Transverse colon (tissue), 4 donors: ENCODE measurements at regions not wholly inside any gene's neighbourhood (a gene's known extent, or its start where the extent isn't known, plus 50 kb on each side); places are given as distances from the start of the nearest gene placed in this dataset.
"Not testable (repeated sequence)": the region's sequence is repeated elsewhere in the genome, so short reads cannot be mapped to it uniquely, and the experiment has no call there.

ENCODE experiments used
- DNase-seq: peaks from one replicate; pipeline ENCODE4 v3.0.0-alpha.2; 2019
- H3K27ac ChIP-seq, 4 donors: fragments of 200-600 bp; sonication (generic); 2 replicates each; pipeline ENCODE4 v1.5.1; 2016 to 2018; ENCODE audit warnings: inconsistent platforms in 4 of 4
- H3K27me3 ChIP-seq: fragments of 200-600 bp; sonication (generic); 2 replicates; pipeline ENCODE4 v1.5.1; 2017; ENCODE audit warnings: inconsistent platforms
- H3K36me3 ChIP-seq, 4 donors: fragments of 200-600 bp; sonication (generic); 2 replicates each; pipeline ENCODE4 v1.5.1; 2017 to 2019; ENCODE audit warnings: inconsistent platforms in 4 of 4
- H3K4me1 ChIP-seq, 4 donors: fragments of 200-600 bp; sonication (generic); 2 replicates each; pipeline ENCODE4 v1.5.1; 2017 to 2020; ENCODE audit warnings: inconsistent platforms in 4 of 4
- H3K4me3 ChIP-seq, 4 donors: fragments of 200-600 bp; sonication (generic); 1 replicate in 1 of 4; 2 replicates in 3 of 4; pipeline versions ENCODE4 v1.5.1 to v1.6.1; 2017 to 2019; ENCODE audit warnings: inconsistent platforms in 4 of 4
- H3K9me3 ChIP-seq, 2 donors: fragments of 200-600 bp; sonication (generic); 2 replicates each; pipeline ENCODE4 v1.5.1; 2017 to 2019; ENCODE audit warnings: inconsistent platforms in 2 of 2
- CTCF ChIP-seq, 5 experiments: fragments of 200-600 bp in 3 of 5; fragments of 450-650 bp in 2 of 5; sonication (generic) in 3 of 5; IDR thresholded peaks; 1 replicate in 2 of 5; 2 replicates in 3 of 5; pipeline ENCODE4 v1.5.1; 2016 to 2017; ENCODE audit warnings: antibody characterized with exemption in 5 of 5, inconsistent platforms in 3 of 5, mild to moderate bottlenecking in 2 of 5, moderate library complexity in 1 of 5
- EP300 ChIP-seq: sonication (generic); formaldehyde crosslinking; IDR thresholded peaks from one replicate; pipeline ENCODE4 v1.6.1; 2017; ENCODE audit warnings: antibody characterized with exemption, low read depth
- POLR2A ChIP-seq: fragments of 450-650 bp; IDR thresholded peaks from one replicate; pipeline ENCODE4 v1.6.1; 2016; ENCODE audit warnings: antibody characterized with exemption, mild to moderate bottlenecking, moderate library complexity
- POLR2AphosphoS5 ChIP-seq, 3 donors: sonication (generic); formaldehyde crosslinking; IDR thresholded peaks; one replicate each; pipeline ENCODE4 v1.6.1; 2016; ENCODE audit warnings: antibody characterized with exemption in 3 of 3
- WGBS, 2 donors: methylation state at CpG; one replicate each; pipeline ENCODE4 v1.1.5; 2018; ENCODE audit warnings: low coverage in 1 of 2; 5-methylcytosine and 5-hydroxymethylcytosine counted together
- in situ Hi-C, 4 donors: fragments of 200-750 bp; cut with MboI; loops; one replicate each; pipeline versions ENCODE4 v1.15.0 to v1.15.1; 2017; ENCODE audit warnings: low sequenced_read_pairs in 3 of 4, low pct_ligation_motif_present in 1 of 4, low pct_unique_long_range_greater_than_20kb in 1 of 4
- intact Hi-C: fragments of 100-400 bp; cut with DNase I; formaldehyde crosslinking; loops from one replicate; pipeline ENCODE4 v1.15.1; 2023; ENCODE audit warnings: low total_unique reads

GRCh38 chr6:94902974-94903628 is 674.2 kb upstream of the MANEA start:
- Histone ChIP-seq H3K27me3 (no peaks in the 10 kb centered on the region), H3K36me3 (no peaks in the 10 kb centered on the region), H3K4me3 (no peak overlapping the region), H3K9me3 (no peaks in the 10 kb centered on the region), H3K4me1 (no peaks in the 10 kb centered on the region), H3K27ac (no peak overlapping the region)
- 56% methylated on average over 1 of the region's 1 CpG; no CpG with 5 or more reads in 1 of the 2 donors for WGBS, 2 donors
- DNase-seq = no peak
- intact Hi-C loops (no loop called here), in situ Hi-C loops (no loop called here)
- TF ChIP-seq CTCF (IDR thresholded peaks at IDR 0.05) (no peak), POLR2A (no peak), EP300 (no peak), POLR2AphosphoS5 (IDR thresholded peaks at IDR 0.05) (no peak)

GRCh38 chr6:94899191-94899590 is 678.1 kb upstream of the MANEA start:
- H3K4me3 ChIP-seq = no peak overlapping the region
- no peak for DNase-seq
- no peaks in the 10 kb centered on the region for H3K36me3 ChIP-seq
- no peak for TF ChIP-seq POLR2A
- no peak for TF ChIP-seq EP300
- no peak for TF ChIP-seq POLR2AphosphoS5 (IDR thresholded peaks at IDR 0.05)
- no peak for TF ChIP-seq CTCF (IDR thresholded peaks at IDR 0.05)
- H3K27me3 ChIP-seq = no peaks in the 10 kb centered on the region
- in situ Hi-C loops = no loop called here
- H3K4me1 ChIP-seq = no peaks in the 10 kb centered on the region
- WGBS, 2 donors = 36 to 53% methylated on average over 2 of the region's 2 CpGs
- H3K9me3 ChIP-seq = no peaks in the 10 kb centered on the region
- no peak overlapping the region for H3K27ac ChIP-seq
- intact Hi-C loops = no loop called here

GRCh38 chr6:94894300-94894699 is 683.0 kb upstream of the MANEA start:
- H3K27ac ChIP-seq = no peak overlapping the region
- intact Hi-C loops (no loop called here), in situ Hi-C loops (no loop called here)
- no peaks in the 10 kb centered on the region for H3K4me1 ChIP-seq
- no peaks in the 10 kb centered on the region for H3K36me3 ChIP-seq
- 64% methylated on average over 3 of the region's 3 CpGs; no CpG with 5 or more reads in 1 of the 2 donors for WGBS, 2 donors
- no peaks in the 10 kb centered on the region for H3K27me3 ChIP-seq
- no peak for DNase-seq
- H3K9me3 ChIP-seq = no peaks in the 10 kb centered on the region
- no peak for TF ChIP-seq POLR2A
- TF ChIP-seq EP300 = no peak
- TF ChIP-seq CTCF (IDR thresholded peaks at IDR 0.05) = no peak
- TF ChIP-seq POLR2AphosphoS5 (IDR thresholded peaks at IDR 0.05) = no peak
- no peak overlapping the region for H3K4me3 ChIP-seq

- H3K4me3 ChIP-seq = no peak overlapping the region
- intact Hi-C loops (no loop called here), in situ Hi-C loops (no loop called here)
- no peaks in the 10 kb centered on the region for H3K27me3 ChIP-seq
- no peak for DNase-seq
- TF ChIP-seq POLR2A = no peak
- TF ChIP-seq POLR2AphosphoS5 (IDR thresholded peaks at IDR 0.05) = no peak
- no peak for TF ChIP-seq EP300
- H3K9me3 ChIP-seq = no peaks in the 10 kb centered on the region
- H3K4me1 ChIP-seq = no peaks in the 10 kb centered on the region
- no peaks in the 10 kb centered on the region for H3K36me3 ChIP-seq
- H3K27ac ChIP-seq = no peak overlapping the region
- 69 to 78% methylated on average over 2 of the region's 2 CpGs for WGBS, 2 donors
These were observed 684.0 kb upstream of the MANEA start for GRCh38 chr6:94893327-94893726.

GRCh38 chr6:94873819-94874218 is 703.5 kb upstream of the MANEA start:
- H3K4me1 ChIP-seq, H3K36me3 ChIP-seq, in situ Hi-C loops, H3K27me3 ChIP-seq, H3K9me3 ChIP-seq, DNase-seq, intact Hi-C loops, H3K4me3 ChIP-seq, H3K27ac ChIP-seq: not testable (repeated sequence)
- 43 to 73% methylated on average over 1 to 4 of the region's 5 CpGs for WGBS, 2 donors
